ENCODE measurements at regions not wholly inside any gene's neighbourhood (a gene's known extent, or its start where the extent isn't known, plus 50 kb on each side); places are given as distances from the start of the nearest gene placed in this dataset.

DNA sequence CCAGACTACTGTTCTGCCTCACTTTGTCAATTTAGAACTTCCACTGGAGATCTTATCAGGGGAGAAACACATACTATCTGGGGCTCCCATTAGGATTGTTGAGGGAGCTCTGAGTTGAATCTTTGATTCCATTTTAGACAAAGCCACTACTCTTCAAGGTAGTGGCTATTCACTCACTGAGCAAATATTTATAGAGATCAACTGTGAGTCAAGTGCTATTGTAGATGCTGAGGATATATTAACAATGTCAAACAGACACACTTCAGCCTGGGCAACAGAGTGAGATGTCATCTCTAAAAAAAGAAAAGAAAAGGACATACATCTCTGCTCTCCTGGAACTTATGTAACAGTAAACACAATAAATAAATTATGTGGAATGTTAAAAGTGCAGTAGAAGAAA, 315.3 kb downstream of the PTEN start:
- no peak for DNase-seq

DNA sequence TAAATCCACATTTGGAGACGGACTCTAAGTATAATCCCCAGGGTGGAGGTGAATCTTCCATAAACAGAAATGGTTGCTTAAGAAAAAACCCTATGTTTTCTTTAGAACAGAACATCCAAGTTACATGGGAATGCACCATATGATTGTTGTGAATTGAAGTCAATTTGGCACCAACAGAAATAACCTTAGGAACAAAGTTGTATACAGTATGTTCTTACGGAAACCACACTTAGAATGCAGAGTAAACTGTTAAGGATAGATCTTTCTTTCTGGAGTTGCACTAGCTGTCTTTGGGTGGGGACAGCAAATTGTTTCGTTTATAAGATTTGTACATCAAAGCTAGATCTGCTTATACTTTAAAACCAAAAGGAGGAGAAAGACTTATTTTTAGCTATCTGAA, 316.4 kb downstream of the PTEN start:
- DNase-seq, result no peak

GRCh38 chr10:88181902-88182600, 318.6 kb downstream of the PTEN start:
- no peak for DNase-seq

- no peak for DNase-seq
Measured at GRCh38 chr10:88182601-88182930, 319.1 kb downstream of the PTEN start.

GRCh38 chr10:88184543-88185297, 321.3 kb downstream of the PTEN start:
- DNase-seq, result no peak

- DNase-seq, result no peak
Measured at GRCh38 chr10:88185830-88186229, 322.4 kb downstream of the PTEN start.

- DNase-seq, result no peak
Measured at GRCh38 chr10:88186335-88186734, 322.9 kb downstream of the PTEN start.

- no peak for DNase-seq
Measured at GRCh38 chr10:88187472-88187871, 324.0 kb downstream of the PTEN start.

GRCh38 chr10:88190123-88190522, 326.7 kb downstream of the PTEN start:
- DNase-seq, result no peak

DNA sequence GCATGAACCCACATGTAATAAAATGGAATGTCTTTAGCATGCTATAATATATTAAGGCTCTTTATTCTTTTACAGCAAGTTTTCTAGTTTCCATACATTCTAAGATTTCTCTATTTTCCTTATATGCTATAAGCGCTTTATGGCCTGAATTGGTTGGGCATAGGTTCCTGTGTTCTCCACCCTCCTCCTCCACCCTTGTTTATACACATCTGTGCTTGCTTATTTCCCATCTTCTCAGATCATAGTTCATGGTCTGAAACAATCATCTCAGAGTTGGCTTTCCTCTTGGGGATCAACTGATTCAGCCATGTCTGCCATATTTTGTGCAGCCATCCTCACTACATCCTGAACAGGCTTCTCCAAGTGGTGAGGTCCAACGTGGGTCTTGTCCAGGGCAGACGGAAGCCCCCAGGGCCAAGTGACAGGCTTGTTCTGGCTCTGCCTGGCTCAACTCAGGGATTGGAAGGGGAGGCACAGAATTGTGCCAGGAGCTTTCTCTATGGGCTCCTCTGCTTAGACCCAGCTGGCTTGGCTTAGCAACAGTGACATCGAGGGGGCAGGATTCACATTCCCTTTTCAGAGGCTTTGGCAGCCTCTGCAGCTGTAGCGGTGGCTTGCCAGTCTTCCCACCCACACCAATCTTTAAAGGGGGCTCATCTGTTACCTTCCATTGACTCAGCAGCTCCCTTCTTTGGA, 327.3 kb downstream of the PTEN start:
- DNase-seq, result no peak

DNA sequence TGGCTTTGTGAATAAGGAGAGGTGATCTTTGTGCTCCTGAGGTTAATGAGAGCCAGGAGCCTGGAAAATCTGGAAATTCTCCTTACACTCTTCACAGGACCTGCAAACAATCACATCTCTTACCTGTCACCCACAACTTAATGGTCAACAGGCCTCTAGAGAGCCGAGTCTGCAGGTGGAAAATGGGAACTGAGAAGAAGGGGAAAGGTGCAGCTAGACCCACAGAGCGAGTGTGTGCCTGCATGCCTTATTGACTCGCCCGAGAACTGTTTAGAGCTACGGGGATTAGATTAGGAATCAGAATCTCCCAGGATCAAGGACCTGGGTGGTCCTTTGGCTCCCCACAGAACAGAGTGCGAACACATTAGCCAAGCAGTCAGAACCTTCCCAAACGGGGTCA, 329.6 kb downstream of the PTEN start:
- no peak for DNase-seq

DNA sequence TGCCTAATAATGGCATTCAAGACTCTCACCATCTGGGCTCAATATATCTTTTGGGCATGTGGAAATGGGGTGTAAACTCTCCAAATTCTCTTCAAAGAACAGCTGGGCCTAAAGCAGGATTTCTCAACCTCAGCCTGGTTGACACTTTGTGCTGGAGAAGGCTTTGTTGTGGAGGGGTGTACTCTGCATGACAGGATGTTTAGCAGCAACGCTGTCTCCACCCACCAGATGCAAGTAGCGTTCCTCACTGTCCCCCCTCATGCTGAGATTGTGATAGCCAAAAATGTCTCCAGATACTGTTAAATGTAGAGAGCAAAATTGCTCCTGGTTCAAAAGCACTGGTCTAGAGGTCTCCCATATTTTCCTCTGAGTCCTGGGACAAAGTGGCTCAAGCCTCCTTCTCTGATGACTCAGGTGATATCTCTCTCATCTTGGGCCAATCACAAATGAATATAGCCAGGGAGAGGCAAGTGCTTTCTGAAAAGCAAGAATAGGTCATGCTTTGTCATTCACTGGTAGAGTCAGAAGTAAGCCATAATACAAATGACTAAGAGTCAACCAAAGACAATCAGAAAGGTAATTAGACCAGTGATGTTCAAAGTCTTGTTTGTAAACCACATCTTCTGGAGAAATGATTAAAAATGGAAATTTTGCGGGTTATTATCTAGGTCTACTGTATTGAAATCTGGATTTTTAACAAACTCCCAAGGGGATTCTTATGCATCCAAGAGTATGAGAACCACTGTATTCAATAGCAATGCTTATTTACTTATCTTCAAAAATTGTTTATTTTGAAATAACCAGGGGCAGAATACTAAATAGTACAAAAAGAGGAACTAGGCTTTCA, 330.8 kb downstream of the PTEN start:
- no peak for DNase-seq

- no peak for DNase-seq
Measured at GRCh38 chr10:88194961-88195367, 331.5 kb downstream of the PTEN start.

DNA sequence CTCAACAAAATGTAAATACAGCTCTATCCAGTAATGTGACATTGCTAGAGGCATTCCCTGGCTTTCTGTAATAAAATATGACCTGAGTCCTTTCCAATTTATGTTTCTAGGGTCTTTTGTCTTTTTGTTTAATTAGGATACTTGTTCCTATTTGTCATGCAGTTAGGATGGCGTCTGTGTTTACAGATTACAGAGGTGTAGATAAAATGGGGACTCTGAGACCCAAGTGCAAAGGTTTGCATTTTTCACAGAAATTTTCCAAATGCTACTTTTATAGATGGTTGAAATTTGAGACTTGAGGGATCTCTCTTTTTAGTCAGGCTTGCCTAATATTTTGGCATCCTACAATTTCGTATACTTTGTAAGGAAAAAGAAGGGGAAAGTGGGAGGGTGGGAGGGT, 332.4 kb downstream of the PTEN start:
- DNase-seq, result no peak

- no peak for DNase-seq
Measured at GRCh38 chr10:88196291-88196690, 332.9 kb downstream of the PTEN start.

DNA sequence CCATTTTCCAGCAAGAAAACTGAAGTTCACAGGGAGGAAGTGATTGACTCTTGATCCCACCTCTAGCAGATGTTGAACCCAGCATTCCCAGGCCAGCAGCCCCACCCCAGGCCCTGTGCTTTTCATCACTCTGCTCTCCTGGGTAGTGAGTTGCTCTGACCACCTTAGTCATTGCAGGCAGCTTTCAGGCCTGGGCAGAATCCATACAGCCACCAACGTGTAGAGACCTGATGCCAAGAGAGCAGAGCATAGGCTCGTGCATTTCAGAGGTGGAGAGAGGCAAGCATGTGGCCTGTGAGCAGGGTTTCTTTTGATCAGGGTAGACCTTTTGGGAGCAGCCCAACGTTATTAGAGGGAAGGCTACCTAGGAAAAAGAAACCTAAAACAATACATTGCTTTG, 334.6 kb downstream of the PTEN start:
- DNase-seq, result no peak

DNA sequence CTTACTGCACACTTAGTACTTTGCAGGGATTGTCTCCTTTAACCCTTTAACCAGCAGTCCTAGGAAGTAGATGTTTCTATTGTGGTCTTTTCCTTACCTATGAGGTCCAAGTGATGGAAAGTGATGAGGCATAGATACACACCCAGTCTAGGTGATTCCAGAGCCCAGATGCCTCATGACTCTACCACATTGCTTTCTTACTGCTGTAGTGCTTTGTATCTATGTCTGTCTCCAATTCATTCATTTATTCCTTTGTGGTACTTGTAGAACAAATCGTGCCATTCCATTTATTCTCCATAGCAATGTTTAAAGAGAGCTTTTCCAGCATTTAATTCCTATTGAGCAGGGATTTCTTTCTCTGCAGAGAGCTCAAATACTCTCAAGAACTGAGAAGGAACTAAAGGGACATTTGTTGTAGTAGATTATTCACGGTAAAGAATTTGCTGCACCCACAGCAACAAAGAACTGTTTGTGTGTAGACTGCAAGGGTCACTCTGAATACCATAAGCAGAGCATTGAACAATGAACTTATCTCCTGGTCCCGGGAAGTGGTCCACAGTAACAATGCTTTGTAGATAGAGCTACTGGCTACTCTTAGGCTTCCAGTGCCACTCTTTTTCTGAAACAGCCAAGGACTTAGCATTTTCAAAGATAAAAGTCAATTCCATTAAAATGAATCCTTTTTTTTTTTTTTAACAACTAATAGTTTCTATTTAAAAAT, 337.0 kb downstream of the PTEN start:
- no peak for DNase-seq

GRCh38 chr10:88205842-88206446, 342.5 kb downstream of the PTEN start:
- no peak for DNase-seq

GRCh38 chr10:88207121-88207546, 343.7 kb downstream of the PTEN start:
- DNase-seq, result no peak

DNA sequence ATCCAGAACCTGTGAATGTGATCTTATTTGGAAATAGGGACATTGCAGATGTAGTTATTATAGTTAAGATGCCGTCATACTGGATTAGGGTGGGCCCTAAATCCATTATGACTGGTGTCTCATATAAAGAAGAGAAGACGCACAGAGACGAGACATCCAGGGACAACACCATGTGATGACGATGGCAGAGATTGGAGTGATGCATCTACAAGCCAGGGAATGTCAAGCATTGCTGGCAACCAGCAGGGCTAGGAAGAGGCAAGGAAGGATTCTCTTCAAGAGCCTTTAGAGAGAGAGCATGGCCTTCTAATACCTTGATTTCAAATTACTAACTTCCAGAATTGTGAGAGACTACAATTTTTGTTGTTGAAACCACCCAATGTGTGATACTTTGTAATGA, 345.8 kb downstream of the PTEN start:
- DNase-seq, result no peak

DNA sequence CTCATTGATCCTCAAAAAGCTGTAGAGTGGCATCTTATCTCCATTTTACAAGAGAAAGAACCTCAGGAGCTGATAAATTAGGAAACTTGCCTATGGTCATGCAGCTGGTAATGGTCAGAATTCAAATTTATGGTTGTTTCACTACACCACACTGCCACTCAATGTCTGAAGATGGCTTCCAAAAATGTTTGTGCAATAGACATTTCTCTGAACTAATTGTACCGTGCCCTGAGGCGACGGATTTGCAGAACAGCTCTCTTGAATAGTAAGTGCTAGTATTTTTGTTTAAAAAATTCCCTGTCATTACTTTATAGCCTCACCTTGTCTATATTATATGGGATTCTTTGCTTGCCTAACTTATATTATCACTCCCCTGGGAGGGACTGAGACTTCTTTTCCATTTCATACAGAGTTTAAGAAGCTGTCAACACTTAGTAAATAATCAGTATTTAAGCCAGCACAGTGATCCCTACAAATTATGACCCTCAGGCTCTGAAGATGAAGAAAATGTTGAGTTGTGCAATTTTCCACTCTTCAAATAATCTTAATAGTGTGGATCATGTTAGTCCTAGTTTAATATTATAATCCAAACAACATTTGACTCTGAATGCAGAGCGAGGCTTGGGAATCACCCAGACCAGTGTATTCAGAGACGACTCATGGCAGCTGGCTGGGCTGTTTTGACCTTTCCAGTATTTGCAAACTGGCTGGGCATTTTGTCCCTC, 346.6 kb downstream of the PTEN start:
- DNase-seq, result no peak
